GM12872 (cell line): ENCODE measurements at regions not wholly inside any gene's neighbourhood (a gene's known extent, or its start where the extent isn't known, plus 50 kb on each side); places are given as distances from the start of the nearest gene placed in this dataset.

ENCODE experiments used
- TF ChIP-seq, protein P1 (sequence below): IDR thresholded peaks from 3 replicates; pipeline ENCODE4 v1.5.1; 2011; ENCODE audit warnings: low read depth, mild to moderate bottlenecking, low read length, moderate library complexity; ENCODE audit not compliant: insufficient read depth

DNA sequence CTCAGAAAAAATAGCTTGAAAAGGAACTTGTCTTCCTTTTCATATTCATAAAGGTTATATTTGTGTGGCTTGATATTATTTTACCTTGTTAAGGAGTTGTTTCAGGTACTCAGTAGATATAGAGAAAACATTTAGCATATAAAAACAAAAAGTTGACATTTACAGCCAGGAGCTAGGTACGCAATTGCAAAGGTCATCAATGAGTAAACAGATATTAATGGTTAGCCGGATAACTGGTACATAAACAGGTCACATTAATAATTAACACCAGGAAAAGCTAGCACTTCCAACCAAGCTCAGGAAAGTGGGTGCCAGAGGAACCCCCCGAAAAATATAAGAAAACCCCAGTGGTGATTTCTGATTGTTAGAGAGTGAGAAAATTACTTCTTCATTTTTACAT is 146.6 kb upstream of the NR2F2 start:
- TF ChIP-seq, protein P1, sequence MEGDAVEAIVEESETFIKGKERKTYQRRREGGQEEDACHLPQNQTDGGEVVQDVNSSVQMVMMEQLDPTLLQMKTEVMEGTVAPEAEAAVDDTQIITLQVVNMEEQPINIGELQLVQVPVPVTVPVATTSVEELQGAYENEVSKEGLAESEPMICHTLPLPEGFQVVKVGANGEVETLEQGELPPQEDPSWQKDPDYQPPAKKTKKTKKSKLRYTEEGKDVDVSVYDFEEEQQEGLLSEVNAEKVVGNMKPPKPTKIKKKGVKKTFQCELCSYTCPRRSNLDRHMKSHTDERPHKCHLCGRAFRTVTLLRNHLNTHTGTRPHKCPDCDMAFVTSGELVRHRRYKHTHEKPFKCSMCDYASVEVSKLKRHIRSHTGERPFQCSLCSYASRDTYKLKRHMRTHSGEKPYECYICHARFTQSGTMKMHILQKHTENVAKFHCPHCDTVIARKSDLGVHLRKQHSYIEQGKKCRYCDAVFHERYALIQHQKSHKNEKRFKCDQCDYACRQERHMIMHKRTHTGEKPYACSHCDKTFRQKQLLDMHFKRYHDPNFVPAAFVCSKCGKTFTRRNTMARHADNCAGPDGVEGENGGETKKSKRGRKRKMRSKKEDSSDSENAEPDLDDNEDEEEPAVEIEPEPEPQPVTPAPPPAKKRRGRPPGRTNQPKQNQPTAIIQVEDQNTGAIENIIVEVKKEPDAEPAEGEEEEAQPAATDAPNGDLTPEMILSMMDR: no peak

DNA sequence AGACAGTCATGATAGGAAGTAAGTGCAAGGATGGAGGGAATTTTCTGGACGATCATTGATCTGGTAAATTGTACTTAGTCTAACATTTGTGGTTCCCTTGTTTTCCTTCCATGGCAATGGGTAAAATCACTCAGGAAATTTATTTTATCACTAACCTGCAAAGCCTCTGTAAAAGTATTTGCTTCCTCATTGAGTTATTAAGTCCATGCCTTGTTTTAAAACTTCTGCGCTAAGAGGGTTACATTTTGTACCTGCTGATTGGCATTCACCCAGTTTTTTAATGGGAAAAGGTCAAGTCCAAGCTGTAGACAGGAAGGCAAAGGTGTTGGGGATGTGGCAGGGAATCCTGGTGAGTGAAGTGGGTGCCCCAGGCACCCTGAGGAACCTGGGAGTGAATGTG is 146.2 kb upstream of the NR2F2 start:
- TF ChIP-seq, protein P1: no peak

DNA sequence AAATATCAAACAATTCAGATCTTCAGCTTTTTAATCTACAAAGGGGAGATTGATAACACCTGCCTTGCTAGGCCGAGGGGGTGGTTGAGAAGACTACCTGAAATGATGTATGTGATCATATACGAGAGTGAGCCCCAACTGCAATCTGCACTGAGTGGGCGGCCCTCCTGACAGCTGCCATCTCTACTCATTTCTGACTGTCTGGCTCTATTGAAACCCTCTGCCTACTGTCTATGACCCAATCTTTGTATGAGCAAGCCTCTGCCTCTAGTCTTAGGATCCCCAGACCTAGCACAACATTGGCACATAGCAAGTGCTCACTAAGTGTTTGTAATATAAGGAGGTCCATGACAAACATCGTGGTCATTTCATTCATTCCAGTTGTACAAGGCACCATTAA is 144.4 kb upstream of the NR2F2 start:
- TF ChIP-seq, protein P1: no peak

DNA sequence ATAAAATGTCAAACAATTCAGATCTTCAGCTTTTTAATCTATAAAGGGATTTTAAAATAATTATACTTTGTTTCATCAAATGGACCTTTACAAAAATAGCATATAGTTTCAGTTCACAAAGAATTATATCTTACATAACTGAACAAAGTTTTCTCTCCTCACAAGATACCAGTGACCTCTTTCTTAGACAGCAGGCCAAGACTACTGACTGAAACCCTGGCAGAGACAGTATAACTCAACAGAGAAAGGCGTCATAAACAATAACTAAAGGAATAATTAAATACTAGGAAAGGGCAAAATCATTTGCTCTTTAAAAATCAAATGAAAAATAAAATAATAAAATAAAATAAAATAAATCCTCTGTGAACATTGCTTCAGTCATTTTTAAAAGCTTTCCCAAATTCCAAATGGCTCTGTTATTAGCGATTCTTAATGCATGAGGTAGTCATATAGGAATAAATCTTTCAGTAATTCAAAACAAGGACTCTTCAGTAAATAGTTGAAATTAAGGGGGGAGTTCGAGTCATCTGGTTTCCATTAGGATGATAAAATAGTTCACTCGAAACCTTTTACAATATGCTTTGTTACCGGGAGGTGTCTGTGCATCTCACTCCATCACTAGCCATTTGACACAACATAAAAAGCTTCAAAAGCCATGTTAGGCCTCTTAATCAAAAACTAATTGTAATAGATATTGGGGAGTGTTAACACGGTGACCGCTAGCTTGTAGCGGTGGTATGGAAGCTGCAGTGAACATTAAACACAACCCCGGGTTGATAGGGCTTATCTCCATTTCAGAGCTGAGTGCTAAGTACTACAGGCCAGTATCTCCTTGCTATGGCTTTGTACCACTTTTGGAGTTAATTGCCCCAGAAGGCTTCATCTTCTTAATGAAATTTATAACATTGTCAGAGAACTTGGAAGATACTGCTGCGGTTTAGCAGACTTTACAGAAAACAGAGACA is 142.9 kb upstream of the NR2F2 start:
- TF ChIP-seq, protein P1: no peak

DNA sequence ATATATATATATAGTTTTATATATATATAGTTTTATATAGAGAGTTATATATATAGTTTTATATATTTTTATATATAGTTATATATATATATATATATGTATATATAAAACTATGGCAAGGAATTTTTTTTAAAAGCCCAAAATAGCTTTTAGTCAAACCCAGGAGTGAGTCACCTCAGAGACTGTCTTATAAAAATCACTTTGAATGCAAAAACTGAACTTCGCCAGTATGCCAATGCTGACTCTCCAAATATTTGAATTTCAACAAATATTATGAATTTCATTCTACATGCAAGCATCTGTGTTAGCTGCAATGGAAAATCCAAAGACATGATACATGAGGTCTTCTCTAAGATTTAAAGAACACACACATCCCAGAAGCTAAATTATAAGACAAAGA is 132.8 kb upstream of the NR2F2 start:
- TF ChIP-seq, protein P1: no peak

DNA sequence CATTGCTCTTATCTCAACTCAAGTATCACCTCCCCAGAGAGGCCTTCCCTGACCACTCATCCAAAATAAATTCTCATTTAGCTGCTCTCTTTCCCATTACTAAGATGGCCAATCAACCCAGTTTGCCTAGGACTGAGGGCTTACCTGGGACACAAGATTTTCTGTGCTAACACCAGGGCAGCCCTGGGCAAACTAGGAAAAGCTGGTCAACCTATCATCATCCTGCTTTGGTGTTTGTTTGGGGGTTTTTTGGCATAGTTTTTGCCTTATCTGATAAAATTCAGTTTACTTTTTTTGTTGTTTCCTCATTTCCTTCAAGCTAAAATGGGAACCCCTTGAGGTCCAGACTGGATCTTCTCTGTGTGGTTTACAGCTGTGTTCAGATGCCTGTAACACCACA is 131.4 kb upstream of the NR2F2 start:
- TF ChIP-seq, protein P1: no peak

DNA sequence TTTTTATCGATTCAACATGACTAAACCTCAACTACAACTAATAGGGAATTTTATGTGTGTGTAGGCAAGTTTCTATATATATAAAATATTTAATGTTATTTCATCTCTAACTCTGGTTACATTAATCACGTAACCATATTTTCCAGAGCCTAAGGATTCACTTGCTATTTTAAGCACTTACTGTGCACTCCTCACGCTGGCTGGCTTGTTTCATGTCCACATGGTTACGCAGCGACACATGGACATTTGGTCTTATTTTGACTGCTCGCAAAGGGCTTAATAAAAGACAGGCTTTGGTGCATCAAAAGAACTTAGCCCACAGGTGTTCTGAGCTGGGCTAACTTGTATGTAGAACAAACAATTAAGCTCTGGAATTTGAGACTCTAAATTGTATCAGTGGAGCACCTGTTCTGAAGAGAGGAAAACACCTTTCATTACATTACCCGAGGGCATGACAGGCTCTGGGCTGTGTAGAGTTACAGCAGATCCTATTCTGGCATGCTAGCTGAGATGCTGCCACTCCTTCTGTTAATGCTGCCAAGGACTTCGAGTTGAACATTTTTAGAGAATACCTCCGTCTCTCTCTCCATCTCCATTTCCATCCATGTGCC is 130.0 kb upstream of the NR2F2 start:
- TF ChIP-seq, protein P1: no peak
